GM21367 (cell line): ENCODE measurements at regions not wholly inside any gene's neighbourhood (a gene's known extent, or its start where the extent isn't known, plus 50 kb on each side); places are given as distances from the start of the nearest gene placed in this dataset.

Experiments used
- ATAC-seq: cut with Tn5 transposase; IDR thresholded peaks from one replicate; pipeline ENCODE4 v1.9.1; 2021; ENCODE audit not compliant: unreplicated experiment

- no peak for ATAC-seq
Measured at GRCh38 chr4:41883988-41884734, 51.1 kb upstream of the TMEM33 start.

GRCh38 chr4:41882625-41883347 is 52.4 kb upstream of the TMEM33 start:
- peak; percentile 78 for ATAC-seq

GRCh38 chr4:41881981-41882624 is 53.1 kb upstream of the TMEM33 start:
- ATAC-seq, result no peak

- no peak for ATAC-seq
Measured at GRCh38 chr4:41880840-41881831, 54.1 kb upstream of the TMEM33 start.

- no peak for ATAC-seq
Measured at GRCh38 chr4:41880022-41880837, 55.0 kb upstream of the TMEM33 start.

- ATAC-seq, result no peak
Measured at GRCh38 chr4:41879552-41879951, 55.7 kb upstream of the TMEM33 start.

- ATAC-seq, result no peak
Measured at GRCh38 chr4:41878991-41879491, 56.2 kb upstream of the TMEM33 start.

GRCh38 chr4:41878170-41878969 is 56.9 kb upstream of the TMEM33 start:
- ATAC-seq, result no peak

- no peak for ATAC-seq
Measured at GRCh38 chr4:41877020-41877796, 58.0 kb upstream of the TMEM33 start.

- no peak for ATAC-seq
Measured at GRCh38 chr4:41874873-41875272, 60.4 kb upstream of the TMEM33 start.

- no peak for ATAC-seq
Measured at GRCh38 chr4:41874398-41874797, 60.8 kb upstream of the TMEM33 start.

GRCh38 chr4:41873380-41874295 is 61.6 kb upstream of the TMEM33 start:
- ATAC-seq, result no peak

- ATAC-seq, result no peak
Measured at GRCh38 chr4:41870035-41870434, 65.2 kb upstream of the TMEM33 start.

GRCh38 chr4:41866799-41867677 is 68.2 kb upstream of the TMEM33 start:
- no peak for ATAC-seq

GRCh38 chr4:41865981-41866798 is 69.0 kb upstream of the TMEM33 start:
- ATAC-seq, result no peak
